Ammon's horn (tissue), 1 donor: ENCODE measurements at regions not wholly inside any gene's neighbourhood (a gene's known extent, or its start where the extent isn't known, plus 50 kb on each side); places are given as distances from the start of the nearest gene placed in this dataset.

Source experiments
- DNase-seq: peaks from one replicate; pipeline ENCODE4 v3.0.0-alpha.2; 2016; ENCODE audit warnings: low spot score

GRCh38 chr1:84759756-84760155 lies 69.5 kb upstream of the SSX2IP start:
- DNase-seq, result no peak

GRCh38 chr1:84758968-84759491 lies 68.8 kb upstream of the SSX2IP start:
- DNase-seq, result peak; percentile 83

DNA sequence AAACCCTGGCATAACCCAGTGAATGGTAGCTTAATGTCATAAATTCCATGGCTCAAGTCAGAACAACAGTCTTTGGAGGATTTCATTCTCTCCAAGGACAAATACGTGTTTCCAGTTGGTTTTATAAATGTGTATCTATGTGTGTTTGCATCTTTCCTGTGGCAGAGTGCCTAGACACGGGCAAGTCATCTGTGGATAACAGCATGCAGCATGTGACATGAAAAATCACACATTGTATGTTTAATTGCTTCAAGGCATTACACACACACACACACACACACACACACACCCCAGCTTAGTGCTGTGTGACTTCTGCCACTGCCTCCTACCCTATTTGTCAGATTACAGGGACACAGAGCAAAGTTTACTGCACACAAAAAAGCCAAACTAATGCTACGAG lies 68.2 kb upstream of the SSX2IP start:
- no peak for DNase-seq

GRCh38 chr1:84757301-84757700 lies 67.0 kb upstream of the SSX2IP start:
- DNase-seq, result no peak

- no peak for DNase-seq
Measured at GRCh38 chr1:84756455-84757082, 66.3 kb upstream of the SSX2IP start.

GRCh38 chr1:84756001-84756400 lies 65.7 kb upstream of the SSX2IP start:
- DNase-seq, result no peak

DNA sequence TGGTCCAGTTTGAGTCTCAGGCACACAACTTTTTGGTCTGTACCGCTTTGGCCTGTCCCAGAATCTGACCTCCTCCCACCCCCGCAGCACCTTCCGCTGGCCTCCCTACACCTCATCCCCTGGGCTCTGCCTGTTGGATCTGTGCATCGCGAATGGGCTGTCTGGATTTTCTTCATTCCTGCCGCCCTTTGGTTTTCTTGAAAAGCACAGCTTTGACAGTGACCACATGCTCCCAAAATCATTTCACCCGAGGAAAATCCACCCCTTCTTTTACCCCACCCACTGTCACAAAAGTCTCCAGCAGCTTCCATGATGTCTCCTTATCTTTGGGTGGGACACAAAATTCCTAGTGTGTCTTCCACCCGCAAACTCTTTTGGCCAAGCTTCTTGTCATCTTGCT lies 65.0 kb upstream of the SSX2IP start:
- no peak for DNase-seq

DNA sequence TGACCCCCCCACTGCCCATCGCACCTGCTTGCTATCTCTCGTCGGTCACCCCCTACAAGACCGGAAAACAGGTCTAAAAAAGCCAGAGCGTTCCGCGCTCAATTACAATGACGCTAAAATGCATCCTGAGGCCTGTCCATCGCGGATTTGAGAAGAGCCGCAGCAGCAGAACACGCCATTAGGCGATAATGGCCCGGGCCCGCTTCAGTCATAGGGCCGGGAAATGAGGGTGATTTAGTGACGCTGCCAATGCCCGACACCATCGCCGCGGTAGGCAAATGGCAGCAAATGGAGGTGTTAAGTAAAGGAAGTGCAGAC lies 64.1 kb upstream of the SSX2IP start:
- no peak for DNase-seq

DNA sequence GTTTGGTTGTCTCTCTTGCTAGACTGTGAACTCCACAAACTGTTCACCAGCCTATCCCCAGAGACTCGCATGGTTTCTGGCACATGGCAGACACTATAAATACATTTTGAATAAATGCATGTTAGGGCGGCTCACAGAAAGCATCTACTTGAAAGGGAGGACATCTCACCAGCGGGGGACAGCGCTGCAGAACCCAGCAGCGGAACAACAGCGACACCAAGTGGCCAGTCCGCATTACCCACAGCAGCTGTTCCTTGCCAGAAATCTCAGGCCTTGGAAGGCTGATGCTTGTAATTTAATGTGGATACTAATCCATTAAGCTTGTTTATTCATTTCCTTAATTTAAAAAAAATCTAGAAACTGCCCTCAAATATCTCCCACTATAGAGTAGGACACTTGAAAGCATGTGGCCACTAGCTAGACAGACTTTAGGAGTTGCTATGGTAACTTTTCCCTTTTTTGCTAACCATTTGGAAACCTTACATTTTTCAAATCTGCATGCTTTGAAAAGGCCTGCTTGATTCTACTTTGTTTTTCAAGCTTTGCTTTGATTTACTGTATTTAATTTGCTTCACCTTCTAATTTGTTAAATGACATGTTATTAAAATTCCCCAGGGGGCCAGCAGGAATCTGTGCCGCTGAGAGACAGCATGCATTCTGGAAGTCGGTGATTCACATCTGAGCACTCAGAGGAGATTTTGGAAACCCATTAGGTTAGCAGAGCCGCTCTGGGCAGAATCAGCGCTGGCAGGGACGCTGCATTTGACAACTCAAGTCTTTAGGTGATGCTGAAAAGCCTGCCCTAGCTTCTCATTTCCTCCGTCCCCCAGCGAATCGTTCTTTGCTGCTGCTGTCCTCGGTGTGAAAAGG lies 63.5 kb upstream of the SSX2IP start:
- DNase-seq, result peak; percentile 95

- DNase-seq, result no peak
Measured at GRCh38 chr1:84750110-84750730, 60.0 kb upstream of the SSX2IP start.

- DNase-seq, result no peak
Measured at GRCh38 chr1:84749427-84749826, 59.2 kb upstream of the SSX2IP start.

DNA sequence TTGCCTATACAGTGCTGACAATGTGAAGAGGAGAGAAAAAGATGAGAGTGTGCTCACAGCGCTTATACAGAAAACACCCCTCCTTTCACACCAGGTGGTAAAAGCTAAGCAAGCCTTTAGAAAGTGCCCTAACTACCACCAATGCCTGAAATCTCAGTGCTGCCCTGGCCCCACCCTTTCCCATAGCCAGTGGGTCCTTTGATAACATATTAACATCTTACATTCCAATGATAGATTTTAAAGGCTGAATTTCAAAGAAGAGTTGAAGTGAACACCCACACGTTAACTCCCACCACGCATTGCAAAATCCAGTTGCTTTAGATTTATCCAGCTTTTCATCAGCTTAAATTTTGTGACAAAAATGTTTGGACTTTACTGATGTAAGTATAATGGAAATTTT lies 58.1 kb upstream of the SSX2IP start:
- DNase-seq, result no peak

GRCh38 chr1:84745857-84746256 lies 55.6 kb upstream of the SSX2IP start:
- no peak for DNase-seq

GRCh38 chr1:84743896-84744295 lies 53.6 kb upstream of the SSX2IP start:
- DNase-seq, result no peak

GRCh38 chr1:84742653-84743052 lies 52.4 kb upstream of the SSX2IP start:
- no peak for DNase-seq

- no peak for DNase-seq
Measured at GRCh38 chr1:84740050-84740714, 49.9 kb upstream of the SSX2IP start.
